ENCODE measurements at regions not wholly inside any gene's neighbourhood (a gene's known extent, or its start where the extent isn't known, plus 50 kb on each side); places are given as distances from the start of the nearest gene placed in this dataset.

- no peak for TF ChIP-seq TAF1 (IDR thresholded peaks at IDR 0.05; ENCODE audit: borderline replicate concordance, insufficient read depth, low read length)
- no peak for TF ChIP-seq REST (IDR thresholded peaks at IDR 0.05; ENCODE audit: insufficient read depth in 1 of 2, low read depth in 2 of 2, low read length in 2 of 2)
- no peak for TF ChIP-seq FOXP2 (optimal IDR thresholded peaks at IDR 0.05; ENCODE audit: borderline replicate concordance, extremely low read depth, extremely low read length, insufficient read depth)
- no peak for TF ChIP-seq SIN3A (IDR thresholded peaks at IDR 0.05; ENCODE audit: borderline replicate concordance, insufficient read depth, low read length)
- TF ChIP-seq POLR2AphosphoS5 (IDR thresholded peaks at IDR 0.05; ENCODE audit: low read depth, low read length) = no peak
Measured at GRCh38 chrX:121221322-121221977, 174.0 kb downstream of the GLUD2 start.

- TF ChIP-seq POLR2AphosphoS5 (IDR thresholded peaks at IDR 0.05; ENCODE audit: low read depth, low read length) = no peak
- TF ChIP-seq REST (IDR thresholded peaks at IDR 0.05; ENCODE audit: insufficient read depth in 1 of 2, low read depth in 2 of 2, low read length in 2 of 2) = no peak
- TF ChIP-seq TAF1 (IDR thresholded peaks at IDR 0.05; ENCODE audit: borderline replicate concordance, insufficient read depth, low read length) = no peak
- no peak for TF ChIP-seq FOXP2 (optimal IDR thresholded peaks at IDR 0.05; ENCODE audit: borderline replicate concordance, extremely low read depth, extremely low read length, insufficient read depth)
- no peak for TF ChIP-seq SIN3A (IDR thresholded peaks at IDR 0.05; ENCODE audit: borderline replicate concordance, insufficient read depth, low read length)
Measured at GRCh38 chrX:121227888-121228287, 180.5 kb downstream of the GLUD2 start.

GRCh38 chrX:121231566-121232358 is 184.4 kb downstream of the GLUD2 start:
- no peak for TF ChIP-seq TAF1 (IDR thresholded peaks at IDR 0.05; ENCODE audit: borderline replicate concordance, insufficient read depth, low read length)
- no peak for TF ChIP-seq REST (IDR thresholded peaks at IDR 0.05; ENCODE audit: insufficient read depth in 1 of 2, low read depth in 2 of 2, low read length in 2 of 2)

GRCh38 chrX:121236040-121236439 is 188.6 kb downstream of the GLUD2 start:
- TF ChIP-seq SIN3A (IDR thresholded peaks at IDR 0.05; ENCODE audit: borderline replicate concordance, insufficient read depth, low read length) (no peak), TAF1 (IDR thresholded peaks at IDR 0.05; ENCODE audit: borderline replicate concordance, insufficient read depth, low read length) (no peak), POLR2AphosphoS5 (IDR thresholded peaks at IDR 0.05; ENCODE audit: low read depth, low read length) (no peak), REST (IDR thresholded peaks at IDR 0.05; ENCODE audit: insufficient read depth in 1 of 2, low read depth in 2 of 2, low read length in 2 of 2) (no peak), FOXP2 (optimal IDR thresholded peaks at IDR 0.05; ENCODE audit: borderline replicate concordance, extremely low read depth, extremely low read length, insufficient read depth) (no peak)

All from PFSK-1 (cell line).